ACC112 (cell line): ENCODE measurements at regions not wholly inside any gene's neighbourhood (a gene's known extent, or its start where the extent isn't known, plus 50 kb on each side); places are given as distances from the start of the nearest gene placed in this dataset.

ENCODE experiments used
- H2AFZ ChIP-seq: fragments of 200-600 bp; sonication (generic); one replicate; pipeline ENCODE4 v1.6.0; 2017; ENCODE audit warnings: antibody characterized with exemption, low read length; ENCODE audit not compliant: unreplicated experiment
- H3K27ac ChIP-seq: fragments of 200-600 bp; sonication (generic); 2 replicates; pipeline ENCODE4 v1.5.1; 2014; ENCODE audit warnings: low read depth, mild to moderate bottlenecking, antibody characterized with exemption, low read length, moderate library complexity
- H3K27me3 ChIP-seq: fragments of 200-600 bp; sonication (generic); 2 replicates; pipeline ENCODE4 v1.6.1; 2014; ENCODE audit warnings: mild to moderate bottlenecking, antibody characterized with exemption, low read length, moderate library complexity, mixed read lengths; ENCODE audit not compliant: insufficient read depth
- H3K36me3 ChIP-seq: fragments of 200-600 bp; sonication (generic); 2 replicates; pipeline ENCODE4 v1.6.1; 2016; ENCODE audit warnings: mild to moderate bottlenecking, antibody characterized with exemption, low read length, moderate library complexity, mixed read lengths; ENCODE audit not compliant: insufficient read depth
- H3K4me1 ChIP-seq: fragments of 200-600 bp; sonication (generic); one replicate; pipeline ENCODE4 v1.6.1; 2016; ENCODE audit warnings: low read length, mixed read lengths; ENCODE audit not compliant: insufficient read depth, unreplicated experiment, control insufficient read depth
- H3K4me3 ChIP-seq: fragments of 200-600 bp; sonication (generic); 2 replicates; pipeline ENCODE4 v1.5.1; 2014; ENCODE audit warnings: mild to moderate bottlenecking, low read depth, low read length
- H3K79me2 ChIP-seq: fragments of 200-600 bp; sonication (generic); one replicate; pipeline ENCODE4 v1.6.0; 2016; ENCODE audit warnings: low read length; ENCODE audit not compliant: control insufficient read depth, unreplicated experiment, insufficient read depth

DNA sequence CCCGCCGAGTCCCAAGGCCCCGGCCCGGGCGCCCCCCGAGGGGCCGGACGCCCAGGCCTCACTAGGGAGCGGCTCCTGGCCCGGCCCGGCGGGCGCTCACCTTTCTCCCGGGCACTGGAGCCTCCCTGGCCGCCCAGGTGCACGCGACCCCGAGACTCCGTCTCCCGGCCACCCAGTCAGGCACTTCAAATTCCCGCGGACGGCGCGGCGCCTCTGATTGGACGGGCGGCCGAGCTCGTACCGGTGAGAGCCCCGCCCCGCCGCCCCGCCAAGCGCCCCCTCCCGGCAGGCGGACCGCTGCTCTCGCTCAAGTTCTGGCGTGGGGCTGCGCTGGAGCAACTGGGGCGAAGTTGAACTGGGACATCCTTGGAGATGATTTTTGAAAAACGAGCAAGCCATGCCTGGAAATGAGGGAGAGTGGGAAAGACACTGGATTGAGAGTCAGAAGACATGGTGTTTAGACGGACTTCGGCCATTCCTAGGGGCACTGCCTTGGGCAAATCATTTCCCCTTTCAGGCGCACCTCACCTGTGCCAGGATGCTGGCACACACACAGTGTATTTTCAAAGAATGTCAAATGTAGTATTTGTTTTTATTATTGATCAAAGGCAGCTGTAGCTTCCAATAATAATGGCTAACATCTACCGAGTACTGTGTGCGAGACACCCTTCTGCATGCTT lies 485.3 kb downstream of the UQCRFS1 start:
- H3K4me1 ChIP-seq, result no peaks in the 10 kb centered on the region
- no peak overlapping the region for H3K27ac ChIP-seq
- H3K36me3 ChIP-seq, result no peaks in the 10 kb centered on the region
- peak overlapping the region; percentile 51 for H3K4me3 ChIP-seq
- no peaks in the 10 kb centered on the region for H3K79me2 ChIP-seq
- H3K27me3 ChIP-seq, result peaks cover 30% of the 10 kb centered on the region
- no peak overlapping the region for H2AFZ ChIP-seq

DNA sequence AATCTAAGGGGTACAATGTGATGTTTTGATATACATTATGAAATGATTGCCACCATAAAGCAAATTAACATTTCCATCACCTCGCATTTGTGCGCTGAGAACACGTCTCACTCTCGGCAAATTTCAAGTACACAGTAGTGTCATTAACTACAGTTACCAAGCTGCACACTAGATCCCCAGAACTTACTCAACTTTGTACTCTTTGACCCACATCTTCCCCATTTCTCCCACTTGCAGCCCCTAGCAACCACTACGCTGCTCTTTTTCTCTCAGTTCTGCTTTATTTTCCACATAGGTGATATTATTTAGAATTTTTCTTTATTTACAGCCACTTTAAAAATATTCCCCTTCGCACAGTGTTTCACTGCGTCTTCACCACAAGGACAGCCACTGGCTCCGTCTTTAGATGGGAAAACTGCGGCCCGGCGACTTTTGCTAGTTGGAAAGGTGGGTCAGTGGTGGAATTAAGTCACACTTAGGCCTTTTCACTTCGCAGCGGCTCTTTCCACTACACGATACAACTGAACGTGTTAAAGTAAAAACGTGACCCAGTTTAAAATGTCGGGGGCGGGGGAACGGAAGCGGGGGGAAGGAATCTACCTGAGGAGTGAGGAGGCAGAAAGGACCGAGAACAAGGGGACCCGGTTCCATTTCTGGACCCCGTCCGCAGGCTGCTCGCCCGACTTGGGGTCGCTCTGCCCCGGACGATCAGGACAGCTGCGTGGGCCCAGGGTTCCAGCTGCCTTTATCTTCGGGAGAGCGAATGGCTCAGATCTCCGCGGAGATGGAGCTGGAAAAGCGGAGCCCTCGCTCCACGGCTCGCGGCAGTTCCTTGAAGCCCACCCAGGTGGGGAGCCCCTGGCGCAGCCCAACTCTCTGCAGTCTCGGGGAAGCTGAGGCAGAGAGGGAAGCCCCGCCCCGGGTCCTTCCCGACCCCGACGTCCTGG lies 486.1 kb downstream of the UQCRFS1 start:
- H2AFZ ChIP-seq, result no peak overlapping the region
- no peaks in the 10 kb centered on the region for H3K36me3 ChIP-seq
- peak overlapping the region; percentile 51 for H3K4me3 ChIP-seq
- peaks cover 30% of the 10 kb centered on the region for H3K27me3 ChIP-seq
- H3K79me2 ChIP-seq, result no peaks in the 10 kb centered on the region
- H3K4me1 ChIP-seq, result no peaks in the 10 kb centered on the region
- no peak overlapping the region for H3K27ac ChIP-seq

DNA sequence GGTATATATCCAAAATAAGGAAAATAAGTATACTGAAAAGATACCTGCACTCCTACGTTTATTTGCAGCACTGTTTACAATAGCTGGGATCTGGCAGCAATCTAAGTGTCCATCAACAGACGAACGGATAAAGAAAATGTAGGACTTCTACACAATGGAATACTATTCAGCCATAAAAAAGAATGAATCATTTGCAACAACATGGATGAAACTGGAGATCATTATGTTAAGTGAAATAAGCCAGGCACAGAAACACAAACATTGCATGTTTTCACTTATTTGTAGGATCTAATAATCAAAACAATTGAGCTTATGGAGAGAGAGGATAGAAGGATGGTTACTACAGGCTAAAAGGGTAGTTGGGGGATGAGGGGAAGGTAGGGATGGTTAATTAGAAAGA lies 494.0 kb downstream of the UQCRFS1 start:
- no peaks in the 10 kb centered on the region for H3K79me2 ChIP-seq
- no peaks in the 10 kb centered on the region for H3K27me3 ChIP-seq
- no peak overlapping the region for H3K4me3 ChIP-seq
- no peak overlapping the region for H3K27ac ChIP-seq
- H3K4me1 ChIP-seq, result no peaks in the 10 kb centered on the region
- no peak overlapping the region for H2AFZ ChIP-seq
- H3K36me3 ChIP-seq, result no peaks in the 10 kb centered on the region

DNA sequence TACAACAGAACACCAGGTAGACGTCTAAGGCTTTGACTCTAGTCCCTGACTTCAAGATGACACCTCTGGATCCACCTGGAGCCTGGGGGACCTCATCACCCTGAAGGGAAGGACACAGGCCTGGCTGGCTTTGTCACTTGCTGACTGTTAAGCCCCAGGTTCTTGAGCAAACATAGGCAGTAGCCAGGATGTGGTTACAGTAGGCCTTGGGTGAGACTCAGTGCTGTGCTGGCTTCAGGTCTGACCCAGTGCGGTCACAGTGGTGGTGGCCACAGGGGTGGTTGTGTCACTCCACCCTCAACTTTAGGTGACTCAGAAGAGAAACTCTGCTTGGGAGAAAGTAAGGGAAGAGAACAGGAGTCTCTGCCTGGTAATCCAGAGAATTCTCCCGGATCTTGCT lies 497.8 kb downstream of the UQCRFS1 start:
- H3K4me1 ChIP-seq, result no peaks in the 10 kb centered on the region
- no peaks in the 10 kb centered on the region for H3K79me2 ChIP-seq
- H3K27me3 ChIP-seq, result no peaks in the 10 kb centered on the region
- H3K36me3 ChIP-seq, result no peaks in the 10 kb centered on the region
- no peak overlapping the region for H2AFZ ChIP-seq
- no peak overlapping the region for H3K27ac ChIP-seq
- no peak overlapping the region for H3K4me3 ChIP-seq

DNA sequence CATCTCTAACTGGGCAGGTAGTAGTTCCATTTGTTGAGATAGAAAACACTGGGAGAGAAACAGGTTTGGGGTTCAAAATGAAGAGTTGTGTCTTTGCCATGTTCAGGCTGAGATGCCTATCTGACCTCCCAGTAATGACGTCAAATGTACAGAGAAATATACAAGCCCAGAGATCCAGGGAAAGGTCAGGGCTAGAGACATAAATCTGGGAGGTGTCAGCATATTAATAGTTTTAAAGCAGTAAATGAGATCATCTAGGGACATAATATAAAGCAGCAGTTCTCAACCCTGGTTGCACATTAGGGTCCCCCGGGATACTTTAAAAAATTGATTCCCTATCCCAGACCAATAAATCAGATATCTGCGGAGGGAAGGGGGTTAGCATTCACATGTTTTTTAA lies 501.5 kb downstream of the UQCRFS1 start:
- H3K4me3 ChIP-seq, result no peak overlapping the region
- no peaks in the 10 kb centered on the region for H3K27me3 ChIP-seq

DNA sequence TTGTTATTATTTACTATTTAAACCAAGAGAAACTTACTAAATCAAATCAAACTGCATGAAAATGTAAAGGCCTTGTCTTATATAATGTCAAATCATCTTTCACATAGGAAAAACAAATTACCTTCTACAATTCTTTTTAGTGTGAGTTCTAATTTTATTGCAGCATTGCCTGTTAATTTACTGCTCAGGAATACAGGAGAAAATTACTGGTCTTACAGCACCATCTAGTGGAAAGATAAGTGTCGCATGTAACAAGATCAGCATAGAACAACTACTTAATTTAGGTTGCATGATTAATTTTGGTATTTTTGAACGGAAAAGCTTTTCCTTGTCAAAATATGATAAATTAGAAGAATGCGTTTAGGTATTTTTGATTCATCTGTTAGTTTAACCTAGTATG lies 502.7 kb downstream of the UQCRFS1 start:
- H3K4me1 ChIP-seq, result peaks cover 10% of the 10 kb centered on the region
- H3K4me3 ChIP-seq, result no peak overlapping the region
- no peak overlapping the region for H2AFZ ChIP-seq
- H3K79me2 ChIP-seq, result no peaks in the 10 kb centered on the region
- no peak overlapping the region for H3K27ac ChIP-seq
- no peaks in the 10 kb centered on the region for H3K27me3 ChIP-seq
- H3K36me3 ChIP-seq, result no peaks in the 10 kb centered on the region

More for the DNA sequence above, 501.5 kb downstream of the UQCRFS1 start:
- H2AFZ ChIP-seq, result no peak overlapping the region
- no peak overlapping the region for H3K27ac ChIP-seq
- peaks cover 3% of the 10 kb centered on the region for H3K4me1 ChIP-seq
- H3K36me3 ChIP-seq, result no peaks in the 10 kb centered on the region
- H3K79me2 ChIP-seq, result no peaks in the 10 kb centered on the region

DNA sequence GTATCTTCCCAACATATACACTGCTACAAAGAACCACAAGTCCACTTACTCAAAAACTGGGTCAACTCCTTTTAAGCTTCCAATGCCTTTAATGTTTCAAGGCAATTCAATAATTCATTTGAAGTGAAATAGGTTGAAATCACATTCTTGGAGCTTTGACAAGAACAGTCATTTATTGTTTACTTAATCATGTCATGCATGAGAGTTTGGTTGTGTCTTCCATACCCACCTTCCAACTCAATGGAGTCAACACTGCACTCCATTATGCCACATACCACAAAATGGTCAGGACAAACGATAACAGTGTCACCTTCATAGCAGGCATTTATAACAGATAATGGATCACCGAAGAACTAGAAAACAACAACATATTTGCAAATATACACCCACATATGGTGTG lies 506.3 kb downstream of the UQCRFS1 start:
- H3K27me3 ChIP-seq, result no peaks in the 10 kb centered on the region
- no peak overlapping the region for H3K27ac ChIP-seq

DNA sequence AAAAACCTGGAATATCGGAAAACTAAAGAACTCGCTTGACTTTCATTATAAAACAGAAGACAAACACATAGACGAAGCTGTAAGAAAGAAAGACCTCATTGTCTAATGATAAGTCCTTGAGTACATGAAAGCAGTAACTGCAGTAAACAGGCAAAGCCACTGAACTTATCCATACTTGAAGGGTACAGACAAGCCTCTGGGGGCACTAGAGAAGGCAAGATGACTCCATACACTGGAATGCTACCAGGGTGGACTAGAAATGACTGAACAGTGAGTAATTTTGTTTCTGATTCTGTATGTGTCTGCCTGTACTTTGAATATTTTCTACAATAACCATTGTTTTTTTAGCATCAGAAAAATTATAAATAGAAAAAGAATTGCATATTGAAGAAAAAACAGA lies 507.9 kb downstream of the UQCRFS1 start:
- Histone ChIP-seq H3K79me2 (no peaks in the 10 kb centered on the region), H2AFZ (peak overlapping the region; percentile 73), H3K4me1 (peaks cover 28% of the 10 kb centered on the region), H3K27me3 (no peaks in the 10 kb centered on the region), H3K36me3 (no peaks in the 10 kb centered on the region), H3K4me3 (no peak overlapping the region), H3K27ac (peak overlapping the region; percentile 63)

More for the DNA sequence above, 506.3 kb downstream of the UQCRFS1 start:
- H3K36me3 ChIP-seq, result no peaks in the 10 kb centered on the region
- H3K4me3 ChIP-seq, result no peak overlapping the region
- H2AFZ ChIP-seq, result no peak overlapping the region
- H3K79me2 ChIP-seq, result no peaks in the 10 kb centered on the region
- H3K4me1 ChIP-seq, result peaks cover 21% of the 10 kb centered on the region

DNA sequence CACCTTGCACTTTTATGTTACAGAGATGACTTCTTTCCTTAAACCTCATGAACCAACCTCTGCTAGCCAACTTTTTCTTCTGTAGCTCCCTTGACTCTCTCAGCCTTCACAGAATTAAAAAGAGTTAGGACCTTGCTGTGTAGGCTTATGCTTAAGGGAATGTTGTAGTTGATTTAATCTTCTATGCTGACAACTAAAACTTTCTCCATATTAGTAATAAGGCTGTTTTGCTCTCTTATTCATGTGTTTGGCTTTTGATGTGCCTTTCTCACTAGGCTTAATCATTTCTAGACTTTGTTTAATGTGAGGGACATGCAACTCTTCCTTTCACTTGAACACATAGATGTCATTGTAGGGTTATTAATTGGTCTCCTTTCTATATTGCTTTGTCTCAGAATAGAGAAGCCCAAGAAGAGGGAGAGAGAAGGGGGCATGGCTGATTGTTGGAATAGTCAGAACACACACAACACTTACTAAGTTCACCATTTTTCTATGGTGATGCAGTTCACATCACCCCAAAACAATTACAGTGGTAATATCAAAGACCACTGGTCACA lies 509.5 kb downstream of the UQCRFS1 start:
- H3K79me2 ChIP-seq, result no peaks in the 10 kb centered on the region
- peaks cover 28% of the 10 kb centered on the region for H3K4me1 ChIP-seq
- H3K27me3 ChIP-seq, result no peaks in the 10 kb centered on the region
- H3K36me3 ChIP-seq, result no peaks in the 10 kb centered on the region
- H3K27ac ChIP-seq, result no peak overlapping the region
- H2AFZ ChIP-seq, result no peak overlapping the region
- no peak overlapping the region for H3K4me3 ChIP-seq

DNA sequence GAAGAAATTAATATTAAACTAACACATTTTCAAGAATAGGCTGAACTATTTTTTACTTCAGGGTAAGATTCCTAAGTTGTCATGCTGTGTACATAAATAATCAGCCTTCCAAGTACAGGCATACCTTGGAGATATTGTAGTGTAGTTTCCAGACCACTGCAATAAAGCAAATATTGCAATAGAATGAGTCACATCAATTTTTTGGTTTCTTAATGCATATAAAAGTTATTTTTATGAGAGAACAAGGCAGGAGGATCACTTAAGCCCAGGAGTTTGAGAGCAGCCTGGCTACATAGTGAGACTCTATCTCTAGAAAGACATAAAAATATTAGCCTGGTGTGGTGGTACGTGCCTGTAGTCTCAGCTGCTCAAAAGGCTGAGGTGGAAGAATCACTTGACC lies 511.5 kb downstream of the UQCRFS1 start:
- Histone ChIP-seq H3K27ac (no peak overlapping the region), H3K4me1 (peaks cover 25% of the 10 kb centered on the region), H3K4me3 (no peak overlapping the region), H3K27me3 (no peaks in the 10 kb centered on the region), H3K36me3 (no peaks in the 10 kb centered on the region), H2AFZ (peak overlapping the region; percentile 25), H3K79me2 (no peaks in the 10 kb centered on the region)
